Activated T-cell treated with anti-CD3 and anti-CD28 coated beads, Interleukin-2, amount 50 U/mL, for 4 hours (primary cell): ENCODE measurements at regions not wholly inside any gene's neighbourhood (a gene's known extent, or its start where the extent isn't known, plus 50 kb on each side); places are given as distances from the start of the nearest gene placed in this dataset.
A peak's percentile ranks its signal among the peaks of the same experiment; 100 is the strongest.

Experiments used
- ATAC-seq, 2 donors: fragments of 200-7000 bp; cut with Tn5 transposase; one replicate each; pipeline ENCODE4 v1.10.0; 2021
- DNase-seq: peaks from one replicate; pipeline ENCODE4 v3.0.0-alpha.2; 2020
- H3K27me3 Mint-ChIP-seq: one replicate; pipeline ENCODE4 v1.8.0; 2021; ENCODE audit warnings: low read depth, mixed read lengths
- H3K36me3 Mint-ChIP-seq: one replicate; pipeline ENCODE4 v1.8.0; 2022; ENCODE audit warnings: mixed read lengths; ENCODE audit not compliant: insufficient read depth
- H3K4me1 Mint-ChIP-seq: one replicate; pipeline ENCODE4 v1.8.0; 2021; ENCODE audit warnings: low read depth, mixed read lengths
- H3K4me3 Mint-ChIP-seq: one replicate; pipeline ENCODE4 v1.8.0; 2021; ENCODE audit warnings: mild to moderate bottlenecking, moderate library complexity, mixed read lengths
- H3K9me3 Mint-ChIP-seq: one replicate; pipeline ENCODE4 v1.8.0; 2021; ENCODE audit warnings: mixed read lengths

DNA sequence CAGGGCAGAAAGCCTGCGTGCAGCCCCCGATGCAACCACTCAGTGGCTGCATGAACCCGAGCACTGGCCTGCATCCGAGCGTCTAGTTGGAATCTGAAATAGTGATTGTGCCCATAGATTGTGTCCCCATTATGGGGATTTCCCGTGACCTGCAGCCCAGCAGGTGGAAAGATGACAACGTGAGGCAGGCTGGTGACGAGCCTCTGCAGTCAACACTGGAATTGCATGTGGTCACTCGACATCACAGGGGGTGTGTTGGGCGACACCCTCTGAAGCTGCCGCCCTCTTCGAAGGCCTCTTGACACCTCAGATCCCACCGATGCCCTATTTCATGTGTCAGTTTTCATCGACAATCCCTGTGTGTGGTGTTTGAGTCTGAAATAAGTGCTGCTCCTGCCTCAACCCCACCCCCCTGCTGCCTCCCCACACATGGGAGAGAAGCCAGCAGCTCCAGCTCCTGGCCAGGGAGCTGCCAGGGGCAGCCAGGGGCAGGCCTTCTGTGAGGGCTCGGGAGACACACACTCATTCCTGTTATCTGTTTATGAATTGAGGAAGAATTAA, 172.0 kb upstream of the B3GAT1 start:
- DNase-seq (no peak), ATAC-seq (no peak)
- peaks cover 18% of the 10 kb centered on the region for H3K4me1 Mint-ChIP-seq
- no peak overlapping the region for H3K4me3 Mint-ChIP-seq
- no peaks in the 10 kb centered on the region for H3K36me3 Mint-ChIP-seq
- peaks cover 6% of the 10 kb centered on the region for H3K27me3 Mint-ChIP-seq
- no peaks in the 10 kb centered on the region for H3K9me3 Mint-ChIP-seq

DNA sequence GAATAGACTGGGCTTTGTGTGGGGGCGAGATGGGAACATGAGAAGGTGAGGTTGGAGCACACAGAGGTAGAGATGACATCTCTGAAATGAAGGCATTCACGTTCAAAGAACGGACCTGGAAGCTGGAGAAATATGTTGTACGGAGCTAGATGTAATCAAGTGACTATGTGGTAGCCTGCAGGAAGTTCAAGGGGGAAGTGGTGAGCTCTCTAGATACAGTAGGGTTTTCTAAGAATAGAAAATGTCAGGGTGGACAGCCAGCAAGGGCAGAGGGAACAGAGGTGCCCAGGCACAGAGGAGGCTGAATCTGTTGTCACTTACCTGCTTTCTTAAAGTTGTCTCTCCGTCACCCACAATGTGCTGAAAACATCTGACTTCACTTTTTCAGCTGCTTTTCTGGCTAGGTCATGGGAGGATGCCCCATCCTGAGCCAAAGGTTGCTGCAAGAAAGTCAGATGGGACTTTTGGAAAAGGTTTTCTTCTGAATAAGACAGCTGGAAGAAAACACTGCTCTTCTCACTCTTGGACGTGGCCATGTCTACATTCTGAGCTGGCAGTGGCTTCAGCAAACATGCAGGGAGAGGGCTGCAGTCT, 171.5 kb upstream of the B3GAT1 start:
- H3K4me1 Mint-ChIP-seq: peaks cover 18% of the 10 kb centered on the region
- H3K9me3 Mint-ChIP-seq: no peaks in the 10 kb centered on the region
- no peak for DNase-seq
- peaks cover 6% of the 10 kb centered on the region for H3K27me3 Mint-ChIP-seq
- peak in 1 of 2 donors; percentile 32 for ATAC-seq
- no peak overlapping the region for H3K4me3 Mint-ChIP-seq
- no peaks in the 10 kb centered on the region for H3K36me3 Mint-ChIP-seq

DNA sequence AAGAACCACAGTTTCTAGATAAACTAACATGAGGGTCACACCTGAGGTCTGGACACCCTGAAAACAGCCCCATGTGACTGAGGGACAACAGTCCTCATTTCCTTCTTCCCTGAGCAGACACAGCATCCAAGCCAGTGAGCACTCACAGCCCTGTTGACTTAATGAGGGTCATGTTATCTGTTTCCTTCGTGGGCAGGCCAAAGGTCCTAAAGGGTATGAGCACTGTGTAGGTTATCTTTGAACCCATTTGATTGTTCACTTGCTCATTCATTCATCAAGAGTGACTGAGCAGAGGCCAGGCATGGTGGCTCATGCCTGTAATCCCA, 170.7 kb upstream of the B3GAT1 start:
- Mint-ChIP-seq H3K9me3 (no peaks in the 10 kb centered on the region), H3K4me1 (peaks cover 18% of the 10 kb centered on the region), H3K4me3 (no peak overlapping the region), H3K27me3 (peaks cover 6% of the 10 kb centered on the region), H3K36me3 (no peaks in the 10 kb centered on the region)
- DNase-seq (no peak), ATAC-seq (no peak)

DNA sequence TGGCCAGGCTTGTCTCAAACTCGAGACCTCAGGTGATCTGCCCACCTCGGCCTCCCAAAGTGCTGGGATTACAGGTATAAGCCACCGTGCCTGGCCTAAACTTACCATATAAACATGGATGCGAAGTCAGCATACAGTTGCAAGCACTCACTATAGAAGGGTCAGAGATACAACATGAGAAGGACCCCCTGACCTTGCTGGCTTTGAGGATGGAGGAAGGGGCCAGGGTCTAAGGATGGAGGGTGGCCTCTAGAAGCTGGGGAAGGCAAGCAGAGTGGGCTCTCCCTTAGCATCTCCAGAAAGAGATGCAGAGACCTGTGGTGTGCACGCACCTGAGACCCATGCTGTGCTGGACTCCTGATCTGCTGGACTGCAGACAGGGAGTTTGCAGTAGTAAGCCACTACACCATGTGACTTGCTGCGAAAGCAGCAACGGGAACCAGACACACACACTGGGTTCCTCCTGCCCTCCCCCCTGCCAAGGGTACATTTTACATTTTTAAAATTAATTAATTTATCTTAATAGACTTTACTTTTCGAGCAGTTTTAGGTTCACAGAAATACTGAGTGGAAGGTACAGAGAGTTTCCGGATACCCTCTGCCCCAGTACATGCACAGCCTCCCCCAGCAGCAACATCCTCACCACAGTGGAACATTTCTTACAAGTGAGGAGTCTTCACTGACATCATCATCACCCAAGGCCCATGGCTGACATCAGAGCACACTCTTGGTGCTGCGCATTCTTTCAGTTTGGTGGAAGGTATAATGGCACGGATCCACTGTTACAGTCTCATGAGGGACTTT, 170.1 kb upstream of the B3GAT1 start:
- DNase-seq: no peak
- peaks cover 18% of the 10 kb centered on the region for H3K4me1 Mint-ChIP-seq
- no peaks in the 10 kb centered on the region for H3K36me3 Mint-ChIP-seq
- H3K27me3 Mint-ChIP-seq: peaks cover 6% of the 10 kb centered on the region
- ATAC-seq: no peak
- H3K9me3 Mint-ChIP-seq: no peaks in the 10 kb centered on the region
- H3K4me3 Mint-ChIP-seq: no peak overlapping the region

DNA sequence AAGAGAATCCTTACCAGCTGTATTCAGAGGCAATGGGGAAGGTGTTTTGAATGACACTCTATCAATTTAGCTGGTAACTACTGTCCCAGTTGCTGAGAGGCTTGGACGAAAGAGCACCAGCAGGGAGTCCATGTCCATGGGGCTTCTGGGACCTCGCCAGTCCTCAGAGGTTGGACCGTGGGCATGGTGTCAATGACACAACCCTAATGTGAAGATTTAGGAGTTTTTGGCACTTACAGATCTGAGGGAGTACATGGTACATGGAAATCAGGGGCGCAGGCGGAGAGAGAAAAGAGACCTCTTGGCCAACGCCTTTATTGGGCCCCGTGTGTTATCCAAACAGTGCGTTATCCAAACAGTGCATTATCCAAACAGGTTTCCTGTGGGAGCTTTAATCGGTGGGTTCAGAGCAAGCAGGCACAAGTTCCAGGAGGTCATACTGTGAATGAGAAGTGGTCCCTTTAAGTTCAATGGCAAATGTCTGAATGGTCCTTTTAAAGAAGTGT, 169.1 kb upstream of the B3GAT1 start:
- no peak overlapping the region for H3K4me3 Mint-ChIP-seq
- no peak for DNase-seq
- no peak for ATAC-seq
- peaks cover 6% of the 10 kb centered on the region for H3K27me3 Mint-ChIP-seq
- no peaks in the 10 kb centered on the region for H3K36me3 Mint-ChIP-seq
- H3K4me1 Mint-ChIP-seq: peaks cover 18% of the 10 kb centered on the region
- H3K9me3 Mint-ChIP-seq: no peaks in the 10 kb centered on the region

DNA sequence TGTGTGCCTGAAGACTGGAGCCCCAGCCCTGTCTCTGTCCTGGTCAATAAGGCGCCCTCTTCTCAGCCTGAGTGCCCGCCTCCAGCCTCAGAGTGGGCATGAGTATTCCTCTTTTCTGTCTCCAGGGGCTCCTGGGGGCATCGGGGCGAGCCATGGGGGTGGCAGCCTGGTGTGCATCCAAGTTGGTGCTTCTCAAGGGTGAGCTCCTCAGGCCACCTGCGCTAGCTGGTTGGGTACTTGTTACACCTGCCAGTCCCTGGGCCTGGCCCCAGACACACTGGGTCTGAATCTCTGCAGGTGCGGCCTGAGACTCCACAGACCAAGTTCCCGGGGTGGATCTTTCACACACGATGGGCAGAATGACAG, 168.6 kb upstream of the B3GAT1 start:
- ATAC-seq (no peak), DNase-seq (no peak)
- H3K9me3 Mint-ChIP-seq: no peaks in the 10 kb centered on the region
- no peak overlapping the region for H3K4me3 Mint-ChIP-seq
- no peaks in the 10 kb centered on the region for H3K36me3 Mint-ChIP-seq
- peaks cover 18% of the 10 kb centered on the region for H3K4me1 Mint-ChIP-seq
- peaks cover 6% of the 10 kb centered on the region for H3K27me3 Mint-ChIP-seq

DNA sequence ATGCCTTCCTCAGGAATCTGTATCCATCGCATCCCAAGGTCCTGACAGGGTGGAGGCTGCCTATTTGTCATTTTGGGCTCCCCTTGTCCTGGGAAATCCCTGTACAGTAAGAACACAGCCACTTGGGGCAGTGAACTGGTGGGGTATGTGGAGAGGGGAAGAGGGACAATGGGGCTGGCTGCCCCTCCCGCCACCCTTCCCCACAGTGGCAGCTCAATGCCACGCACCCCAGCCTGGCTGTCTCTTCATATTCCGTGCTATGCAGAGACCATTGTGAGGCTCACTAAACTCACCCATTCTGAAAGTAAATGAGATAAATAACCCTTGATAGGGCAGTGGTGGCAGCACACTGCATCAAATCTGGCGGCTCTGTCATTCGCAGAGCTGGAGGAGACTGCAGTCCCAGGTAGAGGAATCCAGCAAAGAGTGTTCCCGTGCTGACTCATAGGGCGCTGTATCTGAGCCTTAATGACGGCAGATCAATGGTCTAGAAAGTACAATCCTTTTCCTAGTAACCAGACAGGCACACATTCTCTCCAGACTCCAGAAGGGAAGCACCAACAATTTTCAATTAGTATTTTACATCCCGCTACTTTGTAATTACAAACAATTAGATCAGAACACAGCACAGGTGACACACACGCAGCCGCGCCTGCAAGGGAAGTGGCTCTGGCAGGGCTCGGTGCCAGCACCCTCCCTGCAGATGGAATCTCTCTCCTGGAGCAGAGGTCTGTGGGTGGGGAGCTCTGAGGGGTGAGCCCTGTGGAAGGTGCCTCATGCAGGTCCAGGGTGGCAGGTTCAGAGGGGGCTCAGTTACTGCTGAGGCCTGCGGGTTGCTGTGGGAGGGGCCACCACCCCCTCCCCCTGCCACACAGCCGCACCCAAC, 167.9 kb upstream of the B3GAT1 start:
- Mint-ChIP-seq H3K36me3 (no peaks in the 10 kb centered on the region), H3K4me3 (no peak overlapping the region), H3K27me3 (peaks cover 6% of the 10 kb centered on the region), H3K4me1 (peaks cover 18% of the 10 kb centered on the region), H3K9me3 (no peaks in the 10 kb centered on the region)
- ATAC-seq (no peak), DNase-seq (no peak)

DNA sequence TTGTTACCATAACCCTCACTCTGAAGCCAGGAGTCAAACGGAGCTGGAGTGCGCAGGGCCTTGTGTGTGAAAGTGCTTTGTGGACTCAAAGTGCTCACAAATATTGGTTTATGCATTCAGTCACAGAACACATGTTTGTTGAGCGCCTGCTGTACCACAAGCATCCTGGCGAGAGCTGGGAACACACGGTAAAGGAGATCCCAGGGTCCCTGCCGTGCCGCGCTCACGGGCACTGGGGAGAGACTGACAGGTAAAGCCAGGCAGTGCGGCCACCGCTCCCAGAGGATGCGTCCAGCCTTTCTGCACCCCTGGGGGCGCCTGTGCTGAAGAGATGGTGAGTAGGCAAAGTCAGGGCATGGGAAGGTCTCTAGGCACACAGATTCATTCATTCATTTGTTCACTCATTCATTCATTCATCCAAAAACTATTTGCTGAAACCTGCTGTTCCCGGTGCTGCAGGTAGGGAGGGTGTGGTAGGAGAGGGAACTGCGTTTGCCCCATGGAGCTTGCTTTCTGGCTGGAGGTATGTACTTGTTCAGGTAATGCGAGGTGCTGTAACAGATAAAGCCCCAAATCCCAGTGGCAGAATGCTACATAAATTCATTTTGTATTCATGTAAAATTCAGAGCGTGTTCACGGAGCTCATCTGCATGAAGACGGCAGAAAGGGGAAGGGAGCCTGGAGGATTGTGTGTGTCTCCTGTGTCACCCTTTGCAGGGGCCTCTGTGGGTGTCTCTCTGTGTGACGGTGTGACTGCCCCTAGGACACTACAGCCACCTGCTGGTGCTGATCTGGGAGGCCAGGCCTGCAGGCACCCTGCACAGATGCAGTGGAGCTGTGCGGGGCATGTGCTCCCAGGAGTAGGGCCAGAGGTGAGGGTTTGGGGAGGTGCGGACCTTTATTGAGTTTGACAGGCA, 167.0 kb upstream of the B3GAT1 start:
- Mint-ChIP-seq H3K36me3 (no peaks in the 10 kb centered on the region), H3K9me3 (no peaks in the 10 kb centered on the region), H3K27me3 (peaks cover 6% of the 10 kb centered on the region), H3K4me1 (peaks cover 15% of the 10 kb centered on the region), H3K4me3 (no peak overlapping the region)
- no peak for DNase-seq
- no peak for ATAC-seq

DNA sequence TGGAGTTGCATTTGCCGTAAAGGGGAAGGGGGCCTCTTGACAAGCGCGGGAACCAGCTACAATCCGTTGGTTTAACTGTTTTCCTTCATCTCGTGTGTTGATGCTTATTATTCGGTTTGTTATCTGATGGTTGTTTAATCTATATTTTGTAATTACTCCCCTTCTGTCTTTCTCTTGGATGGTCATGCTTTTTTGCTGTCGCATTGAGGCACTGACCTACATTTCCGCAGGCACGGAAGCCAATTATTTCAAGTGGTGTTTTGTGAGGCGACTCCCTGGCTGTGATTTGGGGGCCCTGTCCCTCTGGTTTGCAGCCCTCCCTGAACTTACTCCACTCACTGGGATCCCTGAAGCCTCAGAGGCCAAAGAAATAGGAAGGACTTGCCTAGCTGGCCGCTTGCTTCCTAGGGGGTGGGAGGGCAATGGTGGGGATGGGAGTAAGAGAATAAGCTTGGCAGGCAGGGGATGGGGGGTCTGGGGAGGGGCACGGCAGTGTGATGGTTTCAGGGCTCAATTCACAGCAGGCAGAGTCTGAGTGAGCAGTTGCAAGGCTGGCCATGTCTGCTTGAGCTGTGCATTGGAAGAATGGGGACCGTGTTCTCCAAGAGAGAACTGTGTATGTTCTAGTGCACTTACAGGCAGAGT, 165.8 kb upstream of the B3GAT1 start:
- H3K9me3 Mint-ChIP-seq: no peaks in the 10 kb centered on the region

DNA sequence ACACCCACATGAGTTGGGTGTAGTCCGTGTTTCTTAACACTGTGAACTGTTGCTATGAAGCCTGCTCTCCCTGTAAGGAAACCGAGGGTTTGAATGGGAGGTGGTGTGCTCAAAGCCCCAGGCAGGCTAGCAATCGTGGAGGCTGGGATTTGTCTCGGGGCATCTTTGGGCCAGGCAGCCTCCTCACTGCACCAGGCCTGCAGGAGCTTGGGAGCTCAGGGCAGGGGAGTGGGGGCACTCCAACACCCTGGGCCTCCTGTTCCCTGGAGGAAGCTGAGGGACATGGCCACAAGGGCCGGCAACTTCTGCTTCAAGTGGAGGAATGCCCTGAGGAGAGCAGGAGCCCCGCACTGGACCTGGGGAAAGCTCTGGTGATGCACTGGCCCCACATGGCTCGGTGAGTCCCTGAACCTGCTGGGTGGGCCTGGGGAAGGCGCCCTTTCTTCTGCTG, 164.7 kb upstream of the B3GAT1 start:
- H3K27me3 Mint-ChIP-seq: peaks cover 4% of the 10 kb centered on the region
- no peak overlapping the region for H3K4me3 Mint-ChIP-seq
- ATAC-seq: no peak
- no peak for DNase-seq
- H3K4me1 Mint-ChIP-seq: no peaks in the 10 kb centered on the region
- no peaks in the 10 kb centered on the region for H3K36me3 Mint-ChIP-seq
- no peaks in the 10 kb centered on the region for H3K9me3 Mint-ChIP-seq

More for the DNA sequence above, 165.8 kb upstream of the B3GAT1 start:
- ATAC-seq (no peak), DNase-seq (no peak)
- Mint-ChIP-seq H3K36me3 (no peaks in the 10 kb centered on the region), H3K4me3 (no peak overlapping the region), H3K4me1 (peaks cover 4% of the 10 kb centered on the region), H3K27me3 (peaks cover 4% of the 10 kb centered on the region)

DNA sequence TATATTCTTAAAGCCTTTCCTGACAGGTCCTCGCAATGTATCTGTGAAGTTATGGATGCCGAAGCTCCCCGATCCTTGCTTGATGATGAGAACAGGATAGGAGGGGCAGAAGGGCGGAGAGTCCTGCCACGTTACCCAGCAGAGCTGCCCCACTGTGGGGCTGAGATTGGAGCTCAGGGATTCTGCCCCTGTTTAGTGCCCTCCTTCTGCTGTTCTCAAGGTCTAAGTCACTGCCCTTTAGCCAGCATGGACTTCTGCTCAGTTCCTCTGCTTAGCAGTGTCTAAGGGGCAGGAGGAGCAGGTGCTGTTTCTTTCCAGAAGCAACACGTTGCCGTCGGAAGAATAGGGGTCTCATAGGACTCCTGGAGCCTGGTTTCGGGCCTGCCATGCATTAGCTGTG, 164.2 kb upstream of the B3GAT1 start:
- H3K4me1 Mint-ChIP-seq: no peaks in the 10 kb centered on the region
- DNase-seq (no peak), ATAC-seq (no peak)
- no peaks in the 10 kb centered on the region for H3K9me3 Mint-ChIP-seq
- peaks cover 4% of the 10 kb centered on the region for H3K27me3 Mint-ChIP-seq
- no peaks in the 10 kb centered on the region for H3K36me3 Mint-ChIP-seq
- H3K4me3 Mint-ChIP-seq: no peak overlapping the region

DNA sequence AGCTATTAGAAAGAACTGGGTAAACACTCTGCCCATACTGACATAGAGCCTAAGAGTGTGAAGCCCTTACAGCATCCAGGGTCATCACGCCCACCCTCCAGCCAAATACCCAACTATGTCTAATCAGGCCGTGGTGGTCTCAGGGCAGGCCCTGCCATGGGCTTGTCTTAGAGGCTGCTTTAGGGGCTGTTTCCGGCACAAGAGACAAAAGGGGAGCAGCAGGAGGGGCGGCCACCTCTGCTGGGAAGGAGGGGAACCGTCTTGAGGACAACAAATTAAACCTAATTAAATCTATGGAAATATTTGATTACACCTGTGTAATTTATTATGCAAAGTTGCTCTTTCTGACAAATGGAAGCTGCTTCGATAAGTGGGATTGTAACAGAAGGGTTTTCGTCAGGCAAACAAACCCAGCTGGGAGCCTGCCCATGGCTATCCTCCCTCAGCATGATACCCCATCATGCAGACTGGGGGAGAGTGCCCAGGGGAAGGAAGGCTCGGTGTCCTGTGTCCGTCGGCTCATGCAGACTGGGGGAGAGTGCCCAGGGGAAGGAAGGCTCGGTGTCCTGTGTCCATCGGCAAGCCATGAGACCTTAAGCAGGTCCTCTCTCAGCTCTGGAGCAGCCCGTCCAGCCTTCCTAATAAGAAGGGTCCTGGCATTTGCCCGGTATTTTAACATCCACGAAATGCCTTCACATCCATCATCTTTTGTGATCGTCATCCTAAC, 163.6 kb upstream of the B3GAT1 start:
- ATAC-seq (no peak), DNase-seq (no peak)
- Mint-ChIP-seq H3K4me3 (no peak overlapping the region), H3K36me3 (no peaks in the 10 kb centered on the region), H3K9me3 (no peaks in the 10 kb centered on the region), H3K27me3 (peaks cover 4% of the 10 kb centered on the region), H3K4me1 (no peaks in the 10 kb centered on the region)

DNA sequence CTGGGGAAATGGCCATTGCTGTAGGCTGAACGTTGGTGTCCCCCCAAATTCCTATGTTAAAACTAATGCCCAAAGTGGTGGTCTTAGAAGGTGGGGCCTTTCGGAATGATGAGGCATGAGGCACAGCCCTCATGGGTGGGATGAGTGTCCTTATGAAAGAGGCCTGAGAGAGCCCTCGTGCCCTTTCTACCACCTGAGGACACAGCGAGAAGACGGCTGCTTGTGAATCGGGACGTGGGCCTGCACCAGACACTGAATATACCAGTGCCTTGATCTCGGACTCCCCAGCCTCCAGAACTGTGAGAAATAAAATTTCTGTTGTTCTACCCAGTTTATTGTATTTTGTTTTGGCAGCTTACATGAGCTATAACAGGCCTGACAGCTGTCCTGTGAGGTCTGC, 162.9 kb upstream of the B3GAT1 start:
- ATAC-seq (no peak), DNase-seq (no peak)
- Mint-ChIP-seq H3K4me3 (no peak overlapping the region), H3K4me1 (no peaks in the 10 kb centered on the region), H3K36me3 (no peaks in the 10 kb centered on the region), H3K9me3 (no peaks in the 10 kb centered on the region), H3K27me3 (peaks cover 1% of the 10 kb centered on the region)
